K562 (cell line): ENCODE measurements at regions not wholly inside any gene's neighbourhood (a gene's known extent, or its start where the extent isn't known, plus 50 kb on each side); places are given as distances from the start of the nearest gene placed in this dataset.
A peak's percentile ranks its signal among the peaks of the same experiment; 100 is the strongest.

Experiments used
- ATAC-seq: fragments of 200-7000 bp; cut with Tn5 transposase; 3 replicates; pipeline ENCODE4 v1.9.1; 2020; ENCODE audit warnings: moderate library complexity
- BruUV-seq: library from RNA; stranded (reverse); fragments of 400-500 nt; replicated peaks from 2 replicates; lab custom pipeline; 2021; lab: Mats Ljungman, UMichigan
- CTCF ChIA-PET: fragments of 300-600 bp; formaldehyde crosslinking; extraction: SDS; loops from one replicate; lab custom pipeline; 2021; ENCODE audit warnings: low intra/inter-chr PET ratio; lab: Yijun Ruan, JAX
- POLR2A ChIA-PET: fragments of 300-600, 350-650 bp; sonication (Branson Sonifier 250); formaldehyde crosslinking; extraction: SDS; loops from one replicate; lab custom pipeline; 2021; ENCODE audit warnings: antibody characterized with exemption, inconsistent platforms; lab: Yijun Ruan, JAX
- DNase-seq, 4 experiments: peaks; one replicate each; pipeline versions ENCODE4 v3.0.0 to v3.0.0-alpha.2; 2011 to 2018; ENCODE audit warnings: low spot score in 3 of 4, mixed read lengths in 3 of 4; ENCODE audit errors: extremely low read depth in 1 of 4
- FAIRE-seq: peaks from 2 replicates; lab custom pipeline; 2011; peaks lifted over from hg19 to GRCh38; lab: Jason Lieb, UNC
- H2AFZ ChIP-seq: 2 replicates; pipeline ENCODE4 v1.6.0; 2011; ENCODE audit warnings: low read depth, low read length, control low read depth, inconsistent platforms
- H3K27ac ChIP-seq: fragments of 200-600 bp; 3 replicates; pipeline ENCODE4 v1.8.0; 2011; ENCODE audit warnings: low read depth, mild to moderate bottlenecking, control low read depth, inconsistent platforms, low read length, moderate library complexity, mixed read lengths; ENCODE audit errors: extremely low read depth
- H3K27me3 ChIP-seq, 2 experiments: fragments of 300-600 bp in 1 of 2; 2 replicates in 1 of 2; 3 replicates in 1 of 2; pipeline versions ENCODE4 v1.6.0 to v1.8.0; 2011; ENCODE audit warnings: inconsistent platforms in 2 of 2, low read length in 2 of 2, mild to moderate bottlenecking in 1 of 2, mixed read lengths in 1 of 2, moderate library complexity in 1 of 2; ENCODE audit not compliant: control insufficient read depth in 2 of 2, insufficient read depth in 2 of 2
- H3K36me3 ChIP-seq: fragments of 300-600 bp; 3 replicates; pipeline ENCODE4 v1.8.0; 2011; ENCODE audit warnings: mild to moderate bottlenecking, low read length, inconsistent platforms; ENCODE audit not compliant: control insufficient read depth, insufficient read depth
- H3K4me1 ChIP-seq, 2 experiments: fragments of 200-600 bp in 1 of 2; replicated peaks in 1 of 2; 2 replicates in 1 of 2; 3 replicates in 1 of 2; pipeline versions ENCODE4 v1.5.1 to v1.8.0; 2011; ENCODE audit warnings: inconsistent platforms in 2 of 2, low read length in 2 of 2, mild to moderate bottlenecking in 1 of 2, mixed read lengths in 1 of 2, moderate library complexity in 1 of 2; ENCODE audit not compliant: control insufficient read depth in 2 of 2, insufficient read depth in 2 of 2
- H3K4me2 ChIP-seq: 2 replicates; pipeline ENCODE4 v1.6.1; 2011; ENCODE audit warnings: low read length, control low read depth, inconsistent platforms, mixed read lengths; ENCODE audit not compliant: insufficient read depth
- H3K4me3 ChIP-seq: fragments of 200-600 bp; sonication (generic), shearing (Covaris generic); 2 replicates; pipeline ENCODE4 v1.5.1; 2016; ENCODE audit warnings: control low read depth, inconsistent platforms
- H3K79me2 ChIP-seq: fragments of 200-600 bp; 3 replicates; pipeline ENCODE4 v1.8.0; 2011; ENCODE audit warnings: low read length, inconsistent platforms; ENCODE audit not compliant: control insufficient read depth, insufficient read depth
- H3K9ac ChIP-seq, 2 experiments: 2 replicates each; pipeline versions ENCODE4 v1.6.0 to v1.6.1; 2011; ENCODE audit warnings: low read depth in 2 of 2, low read length in 2 of 2, control low read depth in 1 of 2, inconsistent platforms in 1 of 2, mild to moderate bottlenecking in 1 of 2, mixed read lengths in 1 of 2; ENCODE audit not compliant: insufficient read depth in 1 of 2
- H3K9me1 ChIP-seq: one replicate; pipeline ENCODE4 v1.6.0; 2011; ENCODE audit warnings: inconsistent platforms, mild to moderate bottlenecking, low read length, moderate library complexity; ENCODE audit not compliant: control insufficient read depth, insufficient read depth
- H3K9me3 ChIP-seq: replicated peaks from 2 replicates; pipeline ENCODE4 v1.5.1; 2011; ENCODE audit warnings: low read depth, low read length, inconsistent platforms; ENCODE audit not compliant: control insufficient read depth, insufficient read depth
- H4K20me1 ChIP-seq: replicated peaks from 2 replicates; pipeline ENCODE4 v1.6.1; 2011; ENCODE audit warnings: low read length, inconsistent platforms, mixed read lengths; ENCODE audit not compliant: control insufficient read depth, insufficient read depth
- ATF3 ChIP-seq, 2 experiments: fragments of 450-650 bp in 1 of 2; sonication (generic) in 1 of 2; formaldehyde crosslinking in 1 of 2; IDR thresholded peaks in 1 of 2; conservative IDR thresholded peaks in 1 of 2; 2 replicates each; pipeline versions ENCODE4 v1.6.1 to v1.8.1; 2016 to 2023; ENCODE audit warnings: mild to moderate bottlenecking in 2 of 2, moderate library complexity in 2 of 2, inconsistent platforms in 1 of 2, missing genetic modification reagents in 1 of 2
- CEBPG ChIP-seq, 3 experiments: fragments of 200-800 bp in 1 of 3; sonication (Bioruptor generic) in 1 of 3; sonication (generic) in 1 of 3; formaldehyde crosslinking in 1 of 3; IDR thresholded peaks in 2 of 3; conservative IDR thresholded peaks in 1 of 3; 2 replicates each; pipeline versions ENCODE4 v1.6.1 to v1.8.0; 2016 to 2022; ENCODE audit warnings: missing compliant biosample characterization in 2 of 3, missing genetic modification characterization in 2 of 3, mild to moderate bottlenecking in 1 of 3, missing genetic modification reagents in 1 of 3
- HNRNPH1 ChIP-seq: fragments of 200-400 bp; formaldehyde crosslinking; optimal IDR thresholded peaks from 2 replicates; pipeline ENCODE3; 2017; ENCODE audit warnings: low read depth, mild to moderate bottlenecking, low read length, moderate library complexity
- PCBP2 ChIP-seq: fragments of 200-400 bp; formaldehyde crosslinking; IDR thresholded peaks from 2 replicates; pipeline ENCODE4 v1.6.1; 2018; ENCODE audit warnings: low read length, low read depth, mild to moderate bottlenecking, moderate library complexity; ENCODE audit not compliant: poor library complexity, severe bottlenecking
- POLR3G ChIP-seq: IDR thresholded peaks from 2 replicates; pipeline ENCODE4 v1.6.1; 2011; ENCODE audit not compliant: insufficient read length, insufficient replicate concordance; ENCODE audit errors: extremely low read depth
- WGBS: fragments of 100-300 bp; shearing (Covaris generic); methylation state at CpG from one replicate; pipeline ENCODE4 v1.1.6; 2016; ENCODE audit warnings: low coverage, mixed read lengths; ENCODE audit not compliant: insufficient coverage; ENCODE audit errors: missing lambda C conversion rate; 5-methylcytosine and 5-hydroxymethylcytosine counted together
- in situ Hi-C: fragments of 300-500 bp; cut with MboI; formaldehyde crosslinking; loops from 4 replicates; pipeline ENCODE4 v1.15.0; 2018; ENCODE audit warnings: inconsistent platforms, mixed read lengths
- intact Hi-C: fragments of 100-400 bp; cut with micrococcal nuclease; formaldehyde crosslinking; loops from 2 replicates; pipeline ENCODE4 v1.14.2; 2022

- H3K4me3 ChIP-seq, result no peak overlapping the region
- H4K20me1 ChIP-seq, result no peaks in the 10 kb centered on the region
- no peaks in the 10 kb centered on the region for H3K4me1 ChIP-seq
- in situ Hi-C loops, result no loop called here
- no peaks in the 10 kb centered on the region for H3K9me1 ChIP-seq
- H3K27ac ChIP-seq, result no peak overlapping the region
- CTCF ChIA-PET, result no interaction called here
- BruUV-seq, result no TSS peak
- no peak for TF ChIP-seq PCBP2
- no peak for TF ChIP-seq CEBPG (CRISPR knock-in tag; IDR thresholded peaks at IDR 0.05)
- TF ChIP-seq CEBPG (tag; conservative IDR thresholded peaks at IDR 0.05 in 1 of 2, IDR thresholded peaks at IDR 0.05 in 1 of 2), result peak in 1 of 2 experiments; percentile 75; a peak in 2 of 4 replicates
- TF ChIP-seq ATF3 (IDR thresholded peaks at IDR 0.05), result peak; percentile 52; the same call in 1 of the 2 replicates
- TF ChIP-seq ATF3 (CRISPR knock-in tag; conservative IDR thresholded peaks at IDR 0.05), result no peak
- intact Hi-C loops, result no loop called here
- ATAC-seq, result no peak
- FAIRE-seq, result no peak
- H2AFZ ChIP-seq, result no peak overlapping the region
- H3K4me2 ChIP-seq, result no peak overlapping the region
- no peaks in the 10 kb centered on the region for H3K36me3 ChIP-seq
- H3K27me3 ChIP-seq, result no peaks in the 10 kb centered on the region
- no peak for DNase-seq
- no peaks in the 10 kb centered on the region for H3K9me3 ChIP-seq
- POLR2A ChIA-PET, result no interaction called here
- H3K79me2 ChIP-seq, result no peaks in the 10 kb centered on the region
- 7% methylated on average over 2 of the region's 2 CpGs for WGBS
- no peak overlapping the region for H3K9ac ChIP-seq
Observed at GRCh38 chr1:90452491-90452890, 264.6 kb downstream of the BARHL2 start.

GRCh38 chr1:90443354-90443753, 273.7 kb downstream of the BARHL2 start:
- H2AFZ ChIP-seq, result no peak overlapping the region
- TF ChIP-seq HNRNPH1 (no peak), POLR3G (no peak)
- TF ChIP-seq, all 486 proteins: peak for 0
- no peaks in the 10 kb centered on the region for H4K20me1 ChIP-seq
- no peak for DNase-seq
- no peak overlapping the region for H3K27ac ChIP-seq
- no peak overlapping the region for H3K4me2 ChIP-seq
- no peak for FAIRE-seq
- H3K79me2 ChIP-seq, result no peaks in the 10 kb centered on the region
- no peak overlapping the region for H3K9ac ChIP-seq
- no peaks in the 10 kb centered on the region for H3K9me1 ChIP-seq
- in situ Hi-C loops, result no loop called here
- ChIA-PET CTCF (no interaction called here), POLR2A (no interaction called here)
- no peaks in the 10 kb centered on the region for H3K9me3 ChIP-seq
- no peak overlapping the region for H3K4me3 ChIP-seq
- peak; percentile 49; the same call in 1 of the 3 replicates for ATAC-seq
- WGBS, result 0% methylated on average over 4 of the region's 4 CpGs
- H3K4me1 ChIP-seq, result no peaks in the 10 kb centered on the region
- intact Hi-C loops, result no loop called here
- BruUV-seq, result no TSS peak
- no peaks in the 10 kb centered on the region for H3K27me3 ChIP-seq
- no peaks in the 10 kb centered on the region for H3K36me3 ChIP-seq
